Activated CD8-positive, alpha-beta memory T cell treated with anti-CD3 and anti-CD28 coated beads, Interleukin-2, amount 50 U/mL, for 4 hours (primary cell): ENCODE measurements at regions not wholly inside any gene's neighbourhood (a gene's known extent, or its start where the extent isn't known, plus 50 kb on each side); places are given as distances from the start of the nearest gene placed in this dataset.

ENCODE experiments used
- DNase-seq: peaks from one replicate; pipeline ENCODE4 v3.0.0-alpha.2; 2020

- DNase-seq, result no peak
These were observed 106.5 kb downstream of the CDH26 start for GRCh38 chr20:60064554-60065196.

DNA sequence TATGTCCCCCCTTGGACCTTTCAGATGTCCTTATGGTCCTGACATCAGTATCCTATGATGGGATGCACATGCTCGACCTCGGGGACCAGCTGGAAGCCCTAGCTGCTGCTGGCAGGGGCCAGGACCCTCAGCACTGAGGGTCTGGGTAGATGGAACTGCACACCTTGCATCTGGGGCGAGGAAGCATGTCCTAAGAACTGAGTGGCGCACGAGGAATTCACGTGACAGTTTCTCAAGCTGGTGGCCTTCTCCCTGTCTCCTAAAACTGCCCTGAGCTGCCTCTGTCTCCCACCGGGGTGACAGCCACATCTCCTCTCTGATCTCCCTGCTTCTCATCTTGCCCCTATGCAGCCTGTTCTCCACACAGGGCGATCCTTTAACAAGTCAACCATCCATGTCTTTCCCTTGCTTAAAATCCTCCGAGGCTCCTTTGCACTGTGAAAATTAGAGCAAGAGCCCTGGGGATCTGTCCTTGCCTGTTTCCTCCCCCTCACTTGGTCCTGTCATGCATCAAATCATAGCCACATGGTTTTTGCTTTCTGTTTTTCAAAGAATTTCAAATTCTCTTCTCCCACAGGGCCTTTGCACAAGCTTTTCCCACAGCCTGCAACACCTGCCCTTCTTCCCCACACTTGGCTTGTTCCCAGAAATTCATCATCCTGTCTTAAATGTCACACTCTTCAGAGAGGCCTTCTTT lies 107.7 kb downstream of the CDH26 start:
- no peak for DNase-seq

GRCh38 chr20:60066438-60066823 lies 108.2 kb downstream of the CDH26 start:
- DNase-seq, result no peak

DNA sequence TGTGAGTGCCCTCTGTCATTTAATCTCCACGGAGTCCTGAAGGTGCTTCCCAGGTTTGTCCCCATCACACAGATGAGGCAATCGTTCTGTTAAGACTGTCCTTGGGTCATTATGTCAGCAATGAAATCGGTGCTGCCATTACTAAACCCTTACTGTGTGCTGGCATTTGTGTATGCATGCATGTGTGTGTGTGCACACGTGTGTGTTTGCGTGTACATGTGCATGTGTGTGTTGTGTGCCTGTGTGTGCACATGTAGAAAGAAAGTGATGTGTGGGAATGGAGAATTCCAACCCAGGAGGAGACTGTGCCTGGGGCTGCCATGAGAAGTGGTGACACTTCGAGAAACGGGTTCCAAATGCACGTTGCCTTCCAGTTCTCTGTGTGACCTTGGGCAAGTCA lies 110.3 kb downstream of the CDH26 start:
- no peak for DNase-seq

DNA sequence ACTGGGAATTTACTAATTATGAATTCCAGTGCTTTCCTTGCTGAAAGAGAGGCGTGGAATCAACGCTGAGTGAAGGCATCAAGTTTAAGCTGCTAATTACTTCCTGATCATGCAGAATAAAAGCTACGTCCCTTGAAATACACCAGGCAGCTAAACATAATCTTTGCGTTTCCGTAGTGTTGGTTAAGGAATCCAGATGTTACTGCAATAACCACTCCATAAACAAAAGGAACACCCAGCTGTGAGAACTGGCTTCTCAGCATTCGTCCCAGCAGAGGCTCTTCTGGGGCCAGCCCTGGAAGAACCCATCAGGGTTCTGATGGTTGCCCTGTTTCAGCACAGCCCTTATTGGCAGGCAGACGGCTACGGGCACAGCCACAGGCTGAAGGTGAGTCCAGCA lies 111.4 kb downstream of the CDH26 start:
- no peak for DNase-seq

GRCh38 chr20:60070791-60071190 lies 112.6 kb downstream of the CDH26 start:
- no peak for DNase-seq

DNA sequence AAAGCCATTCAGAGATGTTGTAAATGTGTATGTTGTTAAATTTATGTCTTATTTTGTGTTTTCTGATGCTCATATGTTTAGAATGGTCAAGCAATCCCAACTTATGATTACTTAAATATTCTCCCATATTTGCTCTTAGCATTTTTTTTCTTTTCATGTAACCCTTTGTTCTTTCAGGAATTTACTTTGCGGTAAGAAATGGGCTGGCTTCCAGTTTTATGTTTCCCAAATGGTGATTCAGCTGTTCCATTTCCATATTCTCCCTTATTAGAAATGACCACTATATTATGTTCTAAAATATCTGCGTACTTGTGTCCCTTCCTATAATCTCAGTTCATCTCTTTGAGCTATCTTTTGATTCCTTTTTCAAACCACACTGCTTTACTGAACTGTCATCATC lies 113.7 kb downstream of the CDH26 start:
- DNase-seq, result no peak

- no peak for DNase-seq
These were observed 114.9 kb downstream of the CDH26 start for GRCh38 chr20:60073086-60073485.

DNA sequence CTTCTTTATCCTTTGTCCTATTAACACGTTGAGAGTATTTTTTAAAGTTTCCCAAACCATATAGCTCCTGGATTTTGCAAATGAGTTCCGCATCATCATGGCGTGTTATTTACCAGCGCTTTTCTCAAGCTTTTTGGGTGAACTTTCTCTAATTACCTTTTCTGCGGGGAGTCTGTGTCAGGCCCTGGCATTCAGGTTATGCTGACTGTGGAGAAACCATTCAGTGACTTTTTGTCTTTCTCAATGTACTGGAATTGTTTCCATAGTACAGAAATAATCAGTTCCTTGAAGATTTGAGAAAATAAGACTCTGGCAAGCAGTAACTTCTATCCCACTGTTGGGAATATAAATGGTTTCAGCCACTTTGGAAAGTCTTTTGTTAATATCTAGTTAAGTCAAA lies 115.3 kb downstream of the CDH26 start:
- no peak for DNase-seq

DNA sequence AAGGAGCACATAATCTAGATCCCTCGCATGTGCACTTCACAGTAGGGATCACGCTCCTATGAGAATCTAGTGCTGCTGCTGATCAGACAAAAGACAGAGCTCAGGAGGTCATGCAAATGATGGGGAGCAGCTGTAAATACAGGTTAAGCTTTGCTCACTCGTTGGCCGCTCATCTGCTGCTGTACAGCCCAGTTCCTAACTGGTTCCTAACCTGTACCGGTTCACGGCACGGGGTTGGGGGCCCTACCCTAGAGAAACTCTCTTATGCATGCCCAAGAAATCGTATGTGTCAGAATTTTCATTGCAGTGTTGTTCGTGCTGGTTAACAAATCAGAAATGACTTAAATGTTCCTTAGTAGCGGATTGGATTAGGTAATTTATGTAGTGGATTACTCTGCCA lies 116.1 kb downstream of the CDH26 start:
- DNase-seq, result no peak

DNA sequence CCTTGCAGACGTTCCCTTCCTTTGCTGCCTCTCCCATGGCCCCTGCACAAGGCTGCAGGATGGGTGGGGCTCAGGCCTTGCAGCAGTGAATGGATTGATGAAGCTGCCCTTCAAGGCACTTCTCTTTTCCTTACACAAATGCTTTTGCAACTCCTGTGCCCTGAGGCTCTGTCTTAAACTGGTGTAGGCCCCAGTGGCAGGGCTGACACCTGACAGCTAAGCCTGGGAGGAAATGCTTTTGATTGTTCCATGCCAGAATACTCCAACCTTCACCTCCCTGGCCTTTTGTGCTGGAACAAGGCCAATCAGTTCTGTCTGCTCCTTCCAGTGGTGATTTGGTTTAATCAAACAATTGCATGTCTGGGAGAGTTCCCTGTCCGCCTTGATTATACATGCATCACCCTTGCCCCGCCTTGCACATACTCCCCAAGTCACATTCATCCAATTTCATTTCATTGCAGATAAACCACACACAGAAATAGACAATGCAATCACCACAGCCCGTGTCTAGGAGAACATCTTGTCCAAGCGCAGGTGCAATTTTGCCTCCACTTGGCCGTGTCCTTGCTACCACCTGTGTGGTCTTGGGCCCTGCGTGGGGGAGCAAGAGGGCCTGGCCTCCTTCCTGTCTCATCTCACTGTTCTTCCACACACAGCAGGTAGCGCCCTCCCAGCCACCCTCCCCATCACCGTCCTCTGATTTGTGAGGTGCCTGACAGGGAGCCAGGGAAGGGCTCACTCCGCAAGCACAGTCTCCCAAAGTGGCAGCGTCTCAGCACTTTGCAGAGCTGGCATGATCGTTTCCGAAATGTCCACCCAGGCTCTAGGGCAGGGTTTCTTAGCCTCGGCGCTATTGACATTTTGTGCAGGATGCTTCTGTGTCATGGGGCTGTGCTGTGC lies 120.4 kb downstream of the CDH26 start:
- DNase-seq, result no peak

GRCh38 chr20:60080401-60080800 lies 122.2 kb downstream of the CDH26 start:
- DNase-seq, result no peak

- DNase-seq, result no peak
These were observed 127.4 kb downstream of the CDH26 start for GRCh38 chr20:60085551-60086132.

DNA sequence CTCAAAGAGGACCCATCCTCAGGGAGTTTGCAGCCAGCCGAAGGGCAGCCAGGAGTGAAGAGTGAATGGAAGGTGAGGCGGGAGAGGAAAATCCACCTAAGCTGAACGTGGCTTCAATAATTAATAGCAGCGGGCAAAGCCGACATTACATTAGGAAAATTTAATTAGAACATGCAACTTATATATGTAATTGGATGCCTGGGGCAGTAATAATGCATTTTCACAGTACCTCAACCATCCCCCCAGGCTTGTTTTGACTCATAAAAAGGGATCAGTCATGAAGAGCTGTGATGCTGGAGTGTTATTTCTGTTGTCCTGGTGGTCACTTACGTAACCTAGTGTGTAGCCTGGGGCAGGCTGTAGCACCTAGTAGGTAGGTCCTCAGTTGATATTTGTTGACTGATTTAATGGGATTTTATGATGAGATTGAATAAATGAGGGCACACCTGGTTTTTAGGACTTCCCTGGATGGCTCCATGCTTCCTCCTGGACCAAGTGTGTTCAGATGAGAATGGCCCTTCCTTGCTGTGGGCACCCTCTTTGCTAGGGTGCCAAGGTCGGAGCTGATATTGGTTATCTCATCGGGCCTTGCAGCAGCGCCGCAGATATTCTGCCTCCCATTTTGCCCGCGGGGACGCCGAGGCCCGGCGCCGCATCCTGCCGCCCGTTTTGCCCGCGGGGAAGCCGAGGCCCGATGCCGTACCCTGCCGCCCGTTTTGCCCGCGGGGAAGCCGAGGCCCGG lies 128.8 kb downstream of the CDH26 start:
- no peak for DNase-seq

DNA sequence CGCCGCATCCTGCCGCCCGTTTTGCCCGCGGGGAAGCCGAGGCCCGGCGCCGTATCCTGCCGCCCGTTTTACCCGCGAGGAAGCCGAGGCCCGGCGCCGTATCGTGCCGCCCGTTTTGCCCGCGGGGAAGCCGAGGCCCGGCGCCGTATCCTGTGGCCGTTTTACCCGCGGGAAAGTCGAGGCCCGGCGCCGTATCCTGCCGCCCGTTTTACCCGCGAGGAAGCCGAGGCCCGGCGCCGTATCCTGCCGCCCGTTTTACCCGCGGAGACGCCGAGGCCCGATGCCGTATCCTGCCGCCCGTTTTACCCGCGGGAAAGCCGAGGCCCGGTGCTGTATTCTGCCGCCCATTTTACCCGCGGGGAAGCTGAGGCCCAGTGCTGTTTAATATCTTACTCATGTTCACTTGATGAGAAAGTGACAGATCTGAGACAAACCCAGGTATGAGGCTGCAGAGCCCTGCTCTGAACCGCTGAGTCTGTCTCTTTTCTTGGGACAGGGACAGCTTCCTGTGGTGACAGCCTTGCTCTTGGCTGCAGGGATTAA lies 129.4 kb downstream of the CDH26 start:
- no peak for DNase-seq

- DNase-seq, result no peak
These were observed 130.0 kb downstream of the CDH26 start for GRCh38 chr20:60088236-60088635.

- no peak for DNase-seq
These were observed 132.4 kb downstream of the CDH26 start for GRCh38 chr20:60090631-60091030.

DNA sequence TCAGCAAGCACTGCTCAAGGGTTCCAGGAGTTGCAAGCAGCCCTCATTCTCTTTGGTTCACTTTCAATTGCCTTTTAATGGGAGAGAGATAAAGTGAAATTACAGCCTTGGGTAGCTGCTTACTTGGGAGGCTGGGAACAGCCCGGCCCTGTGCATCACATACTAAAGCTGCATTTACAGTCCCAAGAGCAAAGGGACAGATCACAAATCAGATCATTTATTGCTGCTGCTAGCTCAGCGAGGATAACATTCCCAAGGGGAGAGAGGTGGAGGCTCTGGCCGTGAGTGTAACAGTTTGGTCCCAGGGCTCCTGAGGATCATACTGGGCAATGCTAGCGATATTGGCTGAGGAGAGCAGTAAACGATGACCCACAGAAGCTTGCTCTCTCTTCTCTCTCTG lies 133.1 kb downstream of the CDH26 start:
- DNase-seq, result no peak

DNA sequence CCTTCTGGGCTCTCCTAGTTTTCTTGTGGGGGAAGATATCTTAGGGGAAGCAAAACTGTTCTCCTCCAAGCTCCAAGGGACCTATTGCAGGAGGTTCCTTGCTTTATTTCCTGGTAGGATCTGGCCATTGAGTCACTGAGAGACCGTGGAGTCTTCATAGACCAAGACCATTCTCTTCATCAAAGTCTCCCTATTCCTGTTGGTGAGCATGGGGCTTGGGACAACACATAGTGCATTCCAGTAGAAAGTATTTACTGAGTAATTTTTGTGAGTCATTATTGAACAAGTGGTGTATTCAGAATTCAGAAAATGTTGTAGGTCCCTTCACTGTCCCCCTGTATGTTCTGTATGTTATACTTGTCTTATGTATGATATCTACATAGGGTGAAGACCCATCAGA lies 133.6 kb downstream of the CDH26 start:
- no peak for DNase-seq

GRCh38 chr20:60092729-60093128 lies 134.5 kb downstream of the CDH26 start:
- no peak for DNase-seq

DNA sequence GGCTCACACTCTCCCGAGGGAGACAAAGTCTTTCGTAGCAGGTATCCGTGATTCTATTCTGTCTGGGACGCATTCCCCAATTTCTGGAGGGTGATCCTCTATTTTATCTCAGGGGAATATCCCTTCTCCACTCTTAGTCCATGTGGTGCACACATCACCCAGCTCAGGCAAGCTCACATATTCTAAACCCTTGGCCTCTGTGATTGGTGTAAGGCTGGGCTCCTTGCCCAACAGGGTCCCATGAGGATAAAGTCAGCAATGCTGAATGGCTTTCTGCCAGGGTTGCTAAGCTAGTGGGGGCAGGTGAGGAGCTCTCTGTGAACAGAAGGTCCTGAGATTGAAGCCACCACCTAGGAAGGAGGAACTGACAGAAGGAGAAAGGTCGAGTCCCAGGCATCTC lies 137.2 kb downstream of the CDH26 start:
- DNase-seq, result no peak

DNA sequence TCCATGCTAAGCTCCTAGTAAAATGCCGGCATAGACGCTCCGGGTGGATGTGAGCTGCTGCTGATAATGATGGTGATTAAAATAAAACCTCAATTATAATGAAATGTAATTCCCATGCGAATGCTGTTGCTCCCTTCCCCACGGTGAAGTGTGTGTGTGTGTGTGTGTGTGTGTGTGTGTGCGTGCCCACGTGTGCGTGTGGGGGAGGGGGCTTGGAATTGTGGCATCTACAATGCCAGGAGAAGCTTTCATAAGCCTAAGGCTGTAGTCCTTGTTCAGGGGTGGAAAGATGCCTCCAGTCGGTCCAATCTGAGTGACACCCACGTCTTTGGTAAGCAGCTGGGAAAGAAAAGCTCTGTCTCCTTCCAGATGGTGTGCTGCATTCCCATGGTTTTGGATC lies 137.9 kb downstream of the CDH26 start:
- DNase-seq, result no peak

- DNase-seq, result no peak
These were observed 139.1 kb downstream of the CDH26 start for GRCh38 chr20:60097285-60097684.
